ENCODE measurements at regions not wholly inside any gene's neighbourhood (a gene's known extent, or its start where the extent isn't known, plus 50 kb on each side); places are given as distances from the start of the nearest gene placed in this dataset.

DNA sequence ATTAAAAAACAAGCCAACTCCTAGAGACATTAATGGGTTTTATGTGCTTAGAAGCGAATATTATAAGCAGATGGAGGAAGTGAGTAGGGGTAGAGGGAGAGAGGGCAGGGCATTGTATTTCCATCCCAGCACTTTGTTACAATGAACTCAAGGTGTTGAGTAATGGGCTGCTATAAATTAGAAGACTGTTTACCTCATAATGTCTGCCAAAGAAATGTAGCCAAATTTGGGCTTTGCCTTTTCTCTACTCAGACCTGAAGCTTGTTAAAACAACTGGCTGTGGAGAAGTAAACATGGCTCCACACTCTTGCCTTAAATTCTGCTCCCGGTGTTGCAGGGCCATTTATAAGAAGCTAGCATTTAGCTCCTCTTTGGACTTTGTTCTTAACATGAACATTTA, 134.7 kb downstream of the PMP22 start (continued):
- TF ChIP-seq, protein P1, sequence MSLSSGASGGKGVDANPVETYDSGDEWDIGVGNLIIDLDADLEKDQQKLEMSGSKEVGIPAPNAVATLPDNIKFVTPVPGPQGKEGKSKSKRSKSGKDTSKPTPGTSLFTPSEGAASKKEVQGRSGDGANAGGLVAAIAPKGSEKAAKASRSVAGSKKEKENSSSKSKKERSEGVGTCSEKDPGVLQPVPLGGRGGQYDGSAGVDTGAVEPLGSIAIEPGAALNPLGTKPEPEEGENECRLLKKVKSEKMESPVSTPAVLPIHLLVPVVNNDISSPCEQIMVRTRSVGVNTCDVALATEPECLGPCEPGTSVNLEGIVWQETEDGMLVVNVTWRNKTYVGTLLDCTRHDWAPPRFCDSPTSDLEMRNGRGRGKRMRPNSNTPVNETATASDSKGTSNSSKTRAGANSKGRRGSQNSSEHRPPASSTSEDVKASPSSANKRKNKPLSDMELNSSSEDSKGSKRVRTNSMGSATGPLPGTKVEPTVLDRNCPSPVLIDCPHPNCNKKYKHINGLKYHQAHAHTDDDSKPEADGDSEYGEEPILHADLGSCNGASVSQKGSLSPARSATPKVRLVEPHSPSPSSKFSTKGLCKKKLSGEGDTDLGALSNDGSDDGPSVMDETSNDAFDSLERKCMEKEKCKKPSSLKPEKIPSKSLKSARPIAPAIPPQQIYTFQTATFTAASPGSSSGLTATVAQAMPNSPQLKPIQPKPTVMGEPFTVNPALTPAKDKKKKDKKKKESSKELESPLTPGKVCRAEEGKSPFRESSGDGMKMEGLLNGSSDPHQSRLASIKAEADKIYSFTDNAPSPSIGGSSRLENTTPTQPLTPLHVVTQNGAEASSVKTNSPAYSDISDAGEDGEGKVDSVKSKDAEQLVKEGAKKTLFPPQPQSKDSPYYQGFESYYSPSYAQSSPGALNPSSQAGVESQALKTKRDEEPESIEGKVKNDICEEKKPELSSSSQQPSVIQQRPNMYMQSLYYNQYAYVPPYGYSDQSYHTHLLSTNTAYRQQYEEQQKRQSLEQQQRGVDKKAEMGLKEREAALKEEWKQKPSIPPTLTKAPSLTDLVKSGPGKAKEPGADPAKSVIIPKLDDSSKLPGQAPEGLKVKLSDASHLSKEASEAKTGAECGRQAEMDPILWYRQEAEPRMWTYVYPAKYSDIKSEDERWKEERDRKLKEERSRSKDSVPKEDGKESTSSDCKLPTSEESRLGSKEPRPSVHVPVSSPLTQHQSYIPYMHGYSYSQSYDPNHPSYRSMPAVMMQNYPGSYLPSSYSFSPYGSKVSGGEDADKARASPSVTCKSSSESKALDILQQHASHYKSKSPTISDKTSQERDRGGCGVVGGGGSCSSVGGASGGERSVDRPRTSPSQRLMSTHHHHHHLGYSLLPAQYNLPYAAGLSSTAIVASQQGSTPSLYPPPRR (CRISPR knock-in tag; IDR thresholded peaks at IDR 0.05; ENCODE audit: borderline replicate concordance), result no peak
- TF ChIP-seq BMI1 (IDR thresholded peaks at IDR 0.05; ENCODE audit: low read length), result no peak
- TF ChIP-seq USF2 (CRISPR knock-in tag; IDR thresholded peaks at IDR 0.05), result no peak
- TF ChIP-seq BRF1 (IDR thresholded peaks at IDR 0.05; ENCODE audit: borderline replicate concordance, extremely low read depth, insufficient read length), result no peak
- no peak for TF ChIP-seq CC2D1A (IDR thresholded peaks at IDR 0.05)

GRCh38 chr17:15129986-15130385, 135.1 kb downstream of the PMP22 start:
- ChIA-PET POLR2A (no interaction called here), CTCF (ENCODE audit: low intra/inter-chr PET ratio) (no interaction called here)
- Histone ChIP-seq H3K9ac (ENCODE audit: insufficient read depth in 1 of 2, low read depth in 2 of 2, low read length in 2 of 2) (no peak overlapping the region), H3K36me3 (ENCODE audit: control insufficient read depth, insufficient read depth, low read length) (no peaks in the 10 kb centered on the region), H3K4me3 (no peak overlapping the region), H3K9me3 (replicated peaks; ENCODE audit: control insufficient read depth, insufficient read depth, low read depth, low read length) (no peaks in the 10 kb centered on the region), H3K4me1 (replicated peaks in 1 of 2; ENCODE audit: control insufficient read depth in 2 of 2, insufficient read depth in 2 of 2, low read length in 2 of 2) (peaks cover 0 to 11% of the 10 kb centered on the region in 2 experiments; a peak in 3 of 5 replicates), H3K79me2 (ENCODE audit: control insufficient read depth, insufficient read depth, low read length) (no peaks in the 10 kb centered on the region), H3K27ac (ENCODE audit: extremely low read depth, low read depth, low read length) (no peak overlapping the region), H2AFZ (ENCODE audit: low read depth, low read length) (no peak overlapping the region), H3K27me3 (ENCODE audit: control insufficient read depth in 2 of 2, insufficient read depth in 2 of 2, low read length in 2 of 2) (no peaks in the 10 kb centered on the region), H3K4me2 (ENCODE audit: insufficient read depth, low read length) (no peak overlapping the region), H3K9me1 (ENCODE audit: control insufficient read depth, insufficient read depth, low read length) (no peaks in the 10 kb centered on the region), H4K20me1 (replicated peaks; ENCODE audit: control insufficient read depth, insufficient read depth, low read length) (no peaks in the 10 kb centered on the region)
- in situ Hi-C loops (cut with MboI), result no loop called here
- FAIRE-seq (no peak), DNase-seq (ENCODE audit: extremely low read depth in 1 of 4, low spot score in 3 of 4) (no peak), ATAC-seq (no peak)
- WGBS (ENCODE audit: insufficient coverage, low coverage, missing lambda C conversion rate), result 3% methylated on average over 3 of the region's 3 CpGs
- BruUV-seq (replicated peaks), result no TSS peak
- intact Hi-C loops (cut with micrococcal nuclease), result no loop called here
- TF ChIP-seq BACH1 (tag; IDR thresholded peaks at IDR 0.05), result no peak
- no peak for TF ChIP-seq ESRRB (CRISPR knock-in tag; IDR thresholded peaks at IDR 0.05; ENCODE audit: borderline replicate concordance)
- TF ChIP-seq NR0B1 (IDR thresholded peaks at IDR 0.05; ENCODE audit: partially characterized antibody), result no peak
- TF ChIP-seq ZBTB43 (CRISPR knock-in tag; IDR thresholded peaks at IDR 0.05), result no peak
- TF ChIP-seq HMG20A (CRISPR knock-in tag; conservative IDR thresholded peaks at IDR 0.05), result no peak
- no peak for TF ChIP-seq ZNF277 (CRISPR knock-in tag; IDR thresholded peaks at IDR 0.05; ENCODE audit: borderline replicate concordance)
